HCT116 (cell line): ENCODE measurements at regions not wholly inside any gene's neighbourhood (a gene's known extent, or its start where the extent isn't known, plus 50 kb on each side); places are given as distances from the start of the nearest gene placed in this dataset.

Experiments used
- ATAC-seq: fragments of 200-7000 bp; cut with Tn5 transposase; 2 replicates; pipeline ENCODE4 v1.9.1; 2020; ENCODE audit warnings: mild to moderate bottlenecking, moderate library complexity
- BruUV-seq: library from RNA; stranded (reverse); fragments of 400-500 nt; replicated peaks from 2 replicates; lab custom pipeline; 2021; lab: Mats Ljungman, UMichigan
- CTCF ChIA-PET: fragments of 300-600 bp; sonication (Branson Sonifier 250); formaldehyde crosslinking; loops from one replicate; lab custom pipeline; 2021; ENCODE audit warnings: antibody characterized with exemption; lab: Charles Lee
- POLR2A ChIA-PET: fragments of 300-600, 350-600 bp; sonication (Branson Sonifier 250); formaldehyde crosslinking; loops from one replicate; lab custom pipeline; 2021; ENCODE audit warnings: antibody characterized with exemption; lab: Charles Lee
- RAD21 ChIA-PET, 2 experiments: fragments of 300-600 bp; sonication (Branson Sonifier 250); formaldehyde crosslinking; loops; one replicate each; lab custom pipeline; 2023; ENCODE audit warnings: low total read pairs in 2 of 2; ENCODE audit not compliant: uncharacterized antibody in 2 of 2, unreplicated experiment in 2 of 2, low non-redundant PET in 1 of 2; lab: Charles Lee
- DNase-seq: peaks from one replicate; pipeline ENCODE4 v3.0.0-alpha.2; 2010; ENCODE audit warnings: low read depth, low spot score
- H2AFZ ChIP-seq: fragments of 200-600 bp; shearing (Covaris generic), sonication (generic); 2 replicates; pipeline ENCODE4 v1.6.1; 2017; ENCODE audit warnings: low read depth, mixed run types, mixed read lengths, antibody characterized with exemption, low read length; ENCODE audit not compliant: poor library complexity, severe bottlenecking
- H3K27ac ChIP-seq: 2 replicates; pipeline ENCODE4 v1.5.1; 2012; ENCODE audit warnings: low read depth, low read length
- H3K27me3 ChIP-seq: fragments of 200-600 bp; sonication (generic); 2 replicates; pipeline ENCODE4 v1.6.1; 2016; ENCODE audit warnings: mixed run types, low read length, mixed read lengths; ENCODE audit not compliant: insufficient read depth
- H3K36me3 ChIP-seq, 2 experiments: fragments of 200-500 bp in 1 of 2; fragments of 200-600 bp in 1 of 2; sonication (Bioruptor generic) in 1 of 2; sonication (generic) in 1 of 2; 2 replicates each; pipeline versions ENCODE4 v1.5.1 to v1.6.1; 2014 to 2016; ENCODE audit warnings: low read length in 2 of 2, inconsistent platforms in 1 of 2, mixed read lengths in 1 of 2, mixed run types in 1 of 2; ENCODE audit not compliant: insufficient read depth in 2 of 2, control insufficient read depth in 1 of 2
- H3K4me1 ChIP-seq, 2 experiments: fragments of 200-600 bp in 1 of 2; sonication (generic) in 1 of 2; 2 replicates each; pipeline versions ENCODE4 v1.5.1 to v1.6.1; 2012 to 2017; ENCODE audit warnings: low read length in 2 of 2, inconsistent platforms in 1 of 2, mild to moderate bottlenecking in 1 of 2, mixed read lengths in 1 of 2, mixed run types in 1 of 2, moderate library complexity in 1 of 2; ENCODE audit not compliant: insufficient read depth in 2 of 2, control insufficient read depth in 1 of 2
- H3K4me2 ChIP-seq: fragments of 200-600 bp; sonication (generic); 2 replicates; pipeline ENCODE4 v1.6.1; 2017; ENCODE audit warnings: mixed run types, low read length, mixed read lengths
- H3K4me3 ChIP-seq, 2 experiments: fragments of 200-600 bp in 1 of 2; sonication (generic) in 1 of 2; replicated peaks in 1 of 2; 2 replicates each; pipeline ENCODE4 v1.5.1; 2011 to 2016; ENCODE audit warnings: low read length in 2 of 2, control low read depth in 1 of 2, low read depth in 1 of 2, mild to moderate bottlenecking in 1 of 2, mixed read lengths in 1 of 2, mixed run types in 1 of 2
- H3K79me2 ChIP-seq: fragments of 200-600 bp; sonication (generic); 2 replicates; pipeline ENCODE4 v1.6.1; 2017; ENCODE audit warnings: mild to moderate bottlenecking, mixed run types, low read length, moderate library complexity, mixed read lengths; ENCODE audit not compliant: insufficient read depth
- H3K9ac ChIP-seq: fragments of 200-600 bp; sonication (generic); 2 replicates; pipeline ENCODE4 v1.6.1; 2016; ENCODE audit warnings: low read length, mixed read lengths
- H3K9me2 ChIP-seq: fragments of 200-600 bp; sonication (generic), shearing (Covaris generic); 2 replicates; pipeline ENCODE4 v1.6.1; 2017; ENCODE audit warnings: mixed run types, mild to moderate bottlenecking, moderate library complexity; ENCODE audit not compliant: insufficient read depth
- H3K9me3 ChIP-seq, 2 experiments: fragments of 200-500 bp in 1 of 2; fragments of 200-600 bp in 1 of 2; sonication (Bioruptor generic) in 1 of 2; sonication (generic) in 1 of 2; 2 replicates each; pipeline ENCODE4 v1.6.1; 2014 to 2017; ENCODE audit warnings: low read length in 2 of 2, mixed read lengths in 2 of 2, inconsistent platforms in 1 of 2, low read depth in 1 of 2, mild to moderate bottlenecking in 1 of 2, mixed run types in 1 of 2, moderate library complexity in 1 of 2; ENCODE audit not compliant: control insufficient read depth in 1 of 2, insufficient read depth in 1 of 2
- H4K20me1 ChIP-seq: fragments of 200-600 bp; sonication (generic), shearing (Covaris generic); 2 replicates; pipeline ENCODE4 v1.6.1; 2017; ENCODE audit warnings: mixed run types, mild to moderate bottlenecking, moderate library complexity; ENCODE audit not compliant: insufficient read depth
- ATF3 ChIP-seq: IDR thresholded peaks from 2 replicates; pipeline ENCODE4 v1.6.1; 2012
- CBX3 ChIP-seq: IDR thresholded peaks from 2 replicates; pipeline ENCODE4 v1.6.1; 2012; ENCODE audit warnings: low read depth
- EGR1 ChIP-seq: IDR thresholded peaks from 2 replicates; pipeline ENCODE4 v1.6.1; 2012; ENCODE audit warnings: low read depth
- ELF1 ChIP-seq: IDR thresholded peaks from 2 replicates; pipeline ENCODE4 v1.6.1; 2012; ENCODE audit warnings: low read depth, borderline replicate concordance
- EZH2 ChIP-seq: fragments of 200-600 bp; sonication (generic); IDR thresholded peaks from 2 replicates; pipeline ENCODE4 v1.6.1; 2017; ENCODE audit warnings: antibody characterized with exemption, mixed run types
- EZH2phosphoT487 ChIP-seq: fragments of 200-600 bp; IDR thresholded peaks from 2 replicates; pipeline ENCODE4 v1.6.1; 2018; ENCODE audit warnings: antibody characterized with exemption, borderline replicate concordance
- FOSL1 ChIP-seq: IDR thresholded peaks from 2 replicates; pipeline ENCODE4 v1.6.1; 2012; ENCODE audit warnings: low read depth
- JUND ChIP-seq: IDR thresholded peaks from 2 replicates; pipeline ENCODE4 v1.6.1; 2012
- POLR2A ChIP-seq: IDR thresholded peaks from 2 replicates; pipeline ENCODE4 v1.7.0; 2011; ENCODE audit warnings: borderline replicate concordance; ENCODE audit not compliant: insufficient read depth, insufficient read length; ENCODE audit errors: extremely low read depth
- RAD21 ChIP-seq: IDR thresholded peaks from 2 replicates; pipeline ENCODE4 v1.6.1; 2012; ENCODE audit warnings: low read depth, mild to moderate bottlenecking
- REST ChIP-seq: IDR thresholded peaks from 2 replicates; pipeline ENCODE4 v1.6.1; 2012; ENCODE audit warnings: low read depth
- SP1 ChIP-seq: IDR thresholded peaks from 2 replicates; pipeline ENCODE4 v1.6.1; 2012; ENCODE audit warnings: low read depth
- SRF ChIP-seq: IDR thresholded peaks from 2 replicates; pipeline ENCODE4 v1.6.1; 2012; ENCODE audit warnings: low read depth
- TCF7L2 ChIP-seq: IDR thresholded peaks from 2 replicates; pipeline ENCODE4 v1.7.0; 2011; ENCODE audit warnings: borderline replicate concordance, inconsistent platforms; ENCODE audit not compliant: insufficient read depth, insufficient read length; ENCODE audit errors: extremely low read depth
- YY1 ChIP-seq: IDR thresholded peaks from 2 replicates; pipeline ENCODE4 v1.6.1; 2011; ENCODE audit warnings: low read length, low read depth, moderate library complexity, mild to moderate bottlenecking; ENCODE audit not compliant: insufficient replicate concordance; ENCODE audit errors: extremely low read depth
- ZBTB33 ChIP-seq: IDR thresholded peaks from 2 replicates; pipeline ENCODE4 v1.6.1; 2011; ENCODE audit warnings: mild to moderate bottlenecking, low read length, moderate library complexity; ENCODE audit not compliant: insufficient replicate concordance; ENCODE audit errors: extremely low read depth
- ZFX ChIP-seq: fragments of 450-650 bp; IDR thresholded peaks from 2 replicates; pipeline ENCODE4 v1.6.1; 2017
- ZNF274 ChIP-seq: fragments of 200-500 bp; sonication (Bioruptor generic); IDR thresholded peaks from 2 replicates; pipeline ENCODE4 v1.6.1; 2014; ENCODE audit warnings: mild to moderate bottlenecking, low read depth, low read length, inconsistent platforms
- intact Hi-C: fragments of 100-400 bp; cut with micrococcal nuclease; formaldehyde crosslinking; loops from 2 replicates; pipeline ENCODE4 v1.10.0; 2022

- no peaks in the 10 kb centered on the region for H3K4me1 ChIP-seq
- H3K4me3 ChIP-seq: no peak overlapping the region
- no peaks in the 10 kb centered on the region for H3K9me3 ChIP-seq
- CTCF ChIA-PET: no interaction called here
- no peak overlapping the region for H3K27ac ChIP-seq
- BruUV-seq: no TSS peak
- TF ChIP-seq EZH2phosphoT487 (no peak), ELF1 (no peak), EGR1 (no peak), CBX3 (no peak), YY1 (no peak), JUND (no peak), SRF (no peak), FOSL1 (no peak), ZNF274 (no peak), EZH2 (no peak), POLR2A (no peak), TCF7L2 (no peak), RAD21 (no peak), ZFX (no peak)
- TF ChIP-seq, all 23 proteins: peak for 0
- RAD21 ChIA-PET: no interaction called here
- H2AFZ ChIP-seq: no peak overlapping the region
- H3K27me3 ChIP-seq: no peaks in the 10 kb centered on the region
- H4K20me1 ChIP-seq: no peaks in the 10 kb centered on the region
- no peaks in the 10 kb centered on the region for H3K9me2 ChIP-seq
- ATAC-seq: no peak
- no peaks in the 10 kb centered on the region for H3K79me2 ChIP-seq
- no peak overlapping the region for H3K9ac ChIP-seq
- intact Hi-C loops: no loop called here
- no peak overlapping the region for H3K4me2 ChIP-seq
- POLR2A ChIA-PET: no interaction called here
- DNase-seq: no peak
- H3K36me3 ChIP-seq: no peaks in the 10 kb centered on the region
Observed at GRCh38 chr11:93274851-93275250, 55.7 kb upstream of the DEUP1 start.

- Histone ChIP-seq H3K36me3 (no peaks in the 10 kb centered on the region), H3K79me2 (no peaks in the 10 kb centered on the region), H3K9me3 (no peaks in the 10 kb centered on the region), H3K4me3 (no peak overlapping the region), H3K9me2 (no peaks in the 10 kb centered on the region), H3K27me3 (no peaks in the 10 kb centered on the region), H3K27ac (no peak overlapping the region), H4K20me1 (no peaks in the 10 kb centered on the region), H3K9ac (no peak overlapping the region), H2AFZ (no peak overlapping the region), H3K4me1 (no peaks in the 10 kb centered on the region), H3K4me2 (no peak overlapping the region)
- ATAC-seq: no peak
- ChIA-PET POLR2A (no interaction called here), RAD21 (no interaction called here), CTCF (no interaction called here)
- no peak for DNase-seq
- no TSS peak for BruUV-seq
- intact Hi-C loops: no loop called here
- TF ChIP-seq ZNF274 (no peak), ELF1 (no peak), ZBTB33 (no peak), REST (no peak), FOSL1 (no peak), ATF3 (no peak), SP1 (no peak)
Observed at GRCh38 chr11:93278976-93279375, 51.6 kb upstream of the DEUP1 start.
